Right atrium auricular region (tissue), 2 donors: ENCODE measurements at regions not wholly inside any gene's neighbourhood (a gene's known extent, or its start where the extent isn't known, plus 50 kb on each side); places are given as distances from the start of the nearest gene placed in this dataset.
"Not testable (repeated sequence)": the region's sequence is repeated elsewhere in the genome, so short reads cannot be mapped to it uniquely, and the experiment has no call there.

ENCODE experiments used
- DNase-seq: peaks from one replicate; pipeline ENCODE4 v3.0.0-alpha.2; 2019; ENCODE audit warnings: low spot score
- H3K27ac ChIP-seq, 2 donors: fragments of 200-600 bp; sonication (generic); 1 replicate in 1 of 2; 2 replicates in 1 of 2; pipeline ENCODE4 v1.5.1; 2016 to 2019
- H3K27me3 ChIP-seq, 2 donors: fragments of 200-600 bp; sonication (generic); one replicate each; pipeline versions ENCODE4 v1.5.1 to v1.6.0; 2017 to 2019
- H3K36me3 ChIP-seq: fragments of 200-600 bp; sonication (generic); one replicate; pipeline ENCODE4 v1.5.1; 2016
- H3K4me1 ChIP-seq, 2 donors: fragments of 200-600 bp; sonication (generic); one replicate each; pipeline versions ENCODE4 v1.5.1 to v1.6.0; 2017 to 2019
- H3K4me3 ChIP-seq, 2 donors: fragments of 200-600 bp; sonication (generic); 1 replicate in 1 of 2; 2 replicates in 1 of 2; pipeline ENCODE4 v1.5.1; 2017 to 2019; ENCODE audit warnings: mild to moderate bottlenecking in 1 of 2, moderate library complexity in 1 of 2
- H3K9me3 ChIP-seq, 2 donors: fragments of 200-600 bp; sonication (generic); one replicate each; pipeline ENCODE4 v1.5.1; 2019
- CTCF ChIP-seq, 2 donors: fragments of 200-600 bp; sonication (generic); IDR thresholded peaks; one replicate each; pipeline ENCODE4 v1.5.1; 2019; ENCODE audit warnings: antibody characterized with exemption in 2 of 2

- H3K4me1 ChIP-seq: peaks cover 0 to 21% of the 10 kb centered on the region in 2 donors
- no peaks in the 10 kb centered on the region for H3K27me3 ChIP-seq
- DNase-seq: peak; percentile 74
- peak overlapping the region; percentile 64 to 65 for H3K4me3 ChIP-seq
- no peak for TF ChIP-seq CTCF (IDR thresholded peaks at IDR 0.05)
- peak overlapping the region; percentile 72 to 74 for H3K27ac ChIP-seq
- no peaks in the 10 kb centered on the region for H3K36me3 ChIP-seq
- H3K9me3 ChIP-seq: no peaks in the 10 kb centered on the region
Observed at GRCh38 chr6:28838289-28838633, 85.5 kb downstream of the TRIM27 start.

- Histone ChIP-seq H3K9me3 (no peaks in the 10 kb centered on the region), H3K4me1 (peaks cover 0 to 21% of the 10 kb centered on the region in 2 donors), H3K36me3 (no peaks in the 10 kb centered on the region), H3K27me3 (no peaks in the 10 kb centered on the region), H3K27ac (peak overlapping the region; percentile 72 to 74), H3K4me3 (peak overlapping the region; percentile 64 to 65)
- peak; percentile 33 to 66 for TF ChIP-seq CTCF (IDR thresholded peaks at IDR 0.05)
- DNase-seq: peak; percentile 78
Observed at GRCh38 chr6:28838634-28839442, 84.9 kb downstream of the TRIM27 start.

GRCh38 chr6:28839443-28840120 is 84.2 kb downstream of the TRIM27 start:
- Histone ChIP-seq H3K9me3 (no peaks in the 10 kb centered on the region), H3K4me1 (peaks cover 0 to 21% of the 10 kb centered on the region in 2 donors), H3K4me3 (peak overlapping the region; percentile 64 to 65), H3K27me3 (no peaks in the 10 kb centered on the region), H3K36me3 (no peaks in the 10 kb centered on the region), H3K27ac (no peak overlapping the region)
- DNase-seq: no peak
- no peak for TF ChIP-seq CTCF (IDR thresholded peaks at IDR 0.05)

GRCh38 chr6:28841290-28841689 is 82.5 kb downstream of the TRIM27 start:
- Histone ChIP-seq H3K9me3 (no peaks in the 10 kb centered on the region), H3K4me3 (no peak overlapping the region), H3K36me3 (no peaks in the 10 kb centered on the region), H3K4me1 (peaks cover 0 to 21% of the 10 kb centered on the region in 2 donors), H3K27ac (no peak overlapping the region), H3K27me3 (no peaks in the 10 kb centered on the region)
- DNase-seq: no peak
- TF ChIP-seq CTCF (IDR thresholded peaks at IDR 0.05): no peak

GRCh38 chr6:28848756-28849155 is 75.0 kb downstream of the TRIM27 start:
- not testable (repeated sequence) for H3K27me3 ChIP-seq, H3K4me1 ChIP-seq, H3K9me3 ChIP-seq, H3K36me3 ChIP-seq, H3K4me3 ChIP-seq, DNase-seq, H3K27ac ChIP-seq
